WTC11 (cell line): ENCODE measurements at regions not wholly inside any gene's neighbourhood (a gene's known extent, or its start where the extent isn't known, plus 50 kb on each side); places are given as distances from the start of the nearest gene placed in this dataset.
"Not testable (repeated sequence)": the region's sequence is repeated elsewhere in the genome, so short reads cannot be mapped to it uniquely, and the experiment has no call there.

Experiments
- ERG ChIP-seq: fragments of 250-450 bp; sonication (Bioruptor Pico); IDR thresholded peaks from 2 replicates; pipeline ENCODE4 v1.8.0; 2021; ENCODE audit warnings: mild to moderate bottlenecking
- MAX ChIP-seq: sonication (generic); formaldehyde crosslinking; IDR thresholded peaks from 2 replicates; pipeline ENCODE4 v1.8.0; 2022; ENCODE audit warnings: mild to moderate bottlenecking, missing genetic modification reagents
- NR2C2 ChIP-seq: sonication (generic); formaldehyde crosslinking; IDR thresholded peaks from 2 replicates; pipeline ENCODE4 v1.8.0; 2022; ENCODE audit warnings: mild to moderate bottlenecking, missing genetic modification reagents
- ZBTB43 ChIP-seq: sonication (generic); formaldehyde crosslinking; IDR thresholded peaks from 2 replicates; pipeline ENCODE4 v1.8.1; 2023; ENCODE audit warnings: mild to moderate bottlenecking, missing genetic modification reagents
- ZNF423 ChIP-seq: fragments of 250-450 bp; sonication (Bioruptor Pico); IDR thresholded peaks from 2 replicates; pipeline ENCODE4 v2.1.2; 2022; ENCODE audit warnings: mild to moderate bottlenecking, moderate library complexity
- TF ChIP-seq, protein P1 (sequence below): fragments of 200-600 bp; IDR thresholded peaks from 2 replicates; pipeline ENCODE4 v1.8.0; 2022; ENCODE audit warnings: antibody characterized with exemption
- TF ChIP-seq, protein P2 (sequence below): sonication (generic); formaldehyde crosslinking; IDR thresholded peaks from 2 replicates; pipeline ENCODE4 v1.8.1; 2022; ENCODE audit warnings: low read depth, mild to moderate bottlenecking, moderate library complexity, missing genetic modification reagents, borderline replicate concordance
- TF ChIP-seq, protein P3 (sequence below): fragments of 250-450 bp; sonication (Bioruptor Pico); IDR thresholded peaks from 2 replicates; pipeline ENCODE4 v2.1.2; 2022; ENCODE audit warnings: mild to moderate bottlenecking, moderate library complexity
- TF ChIP-seq, protein P4 (sequence below): sonication (generic); formaldehyde crosslinking; IDR thresholded peaks from 2 replicates; pipeline ENCODE4 v1.8.1; 2022; ENCODE audit warnings: low read depth, missing genetic modification reagents, borderline replicate concordance

DNA sequence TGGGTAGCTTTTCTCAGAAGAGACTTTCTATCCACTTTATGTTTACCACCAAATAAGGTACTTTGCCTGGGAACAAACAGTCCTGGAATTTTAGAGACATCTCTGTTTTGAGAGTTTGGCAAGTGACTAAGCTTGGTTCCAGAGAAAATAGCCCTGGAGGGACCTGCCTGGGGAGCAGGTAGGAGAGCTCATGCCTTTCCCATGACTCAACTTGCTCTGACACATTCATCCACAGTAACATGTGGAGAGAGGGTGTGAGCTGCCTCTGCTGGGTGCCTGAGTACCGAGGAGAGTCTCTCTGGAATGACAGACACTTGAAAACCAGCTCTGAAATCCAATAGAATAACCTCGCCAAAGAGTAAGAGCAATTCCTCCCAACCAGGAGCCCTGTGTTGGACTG is 222.8 kb upstream of the CDY1B start:
- TF ChIP-seq NR2C2 (CRISPR knock-in tag); ZBTB43 (CRISPR knock-in tag); ERG; MAX (CRISPR knock-in tag); ZNF423 (CRISPR knock-in tag): not testable (repeated sequence)
- TF ChIP-seq, protein P1, sequence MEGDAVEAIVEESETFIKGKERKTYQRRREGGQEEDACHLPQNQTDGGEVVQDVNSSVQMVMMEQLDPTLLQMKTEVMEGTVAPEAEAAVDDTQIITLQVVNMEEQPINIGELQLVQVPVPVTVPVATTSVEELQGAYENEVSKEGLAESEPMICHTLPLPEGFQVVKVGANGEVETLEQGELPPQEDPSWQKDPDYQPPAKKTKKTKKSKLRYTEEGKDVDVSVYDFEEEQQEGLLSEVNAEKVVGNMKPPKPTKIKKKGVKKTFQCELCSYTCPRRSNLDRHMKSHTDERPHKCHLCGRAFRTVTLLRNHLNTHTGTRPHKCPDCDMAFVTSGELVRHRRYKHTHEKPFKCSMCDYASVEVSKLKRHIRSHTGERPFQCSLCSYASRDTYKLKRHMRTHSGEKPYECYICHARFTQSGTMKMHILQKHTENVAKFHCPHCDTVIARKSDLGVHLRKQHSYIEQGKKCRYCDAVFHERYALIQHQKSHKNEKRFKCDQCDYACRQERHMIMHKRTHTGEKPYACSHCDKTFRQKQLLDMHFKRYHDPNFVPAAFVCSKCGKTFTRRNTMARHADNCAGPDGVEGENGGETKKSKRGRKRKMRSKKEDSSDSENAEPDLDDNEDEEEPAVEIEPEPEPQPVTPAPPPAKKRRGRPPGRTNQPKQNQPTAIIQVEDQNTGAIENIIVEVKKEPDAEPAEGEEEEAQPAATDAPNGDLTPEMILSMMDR: not testable (repeated sequence)
- TF ChIP-seq, protein P2, sequence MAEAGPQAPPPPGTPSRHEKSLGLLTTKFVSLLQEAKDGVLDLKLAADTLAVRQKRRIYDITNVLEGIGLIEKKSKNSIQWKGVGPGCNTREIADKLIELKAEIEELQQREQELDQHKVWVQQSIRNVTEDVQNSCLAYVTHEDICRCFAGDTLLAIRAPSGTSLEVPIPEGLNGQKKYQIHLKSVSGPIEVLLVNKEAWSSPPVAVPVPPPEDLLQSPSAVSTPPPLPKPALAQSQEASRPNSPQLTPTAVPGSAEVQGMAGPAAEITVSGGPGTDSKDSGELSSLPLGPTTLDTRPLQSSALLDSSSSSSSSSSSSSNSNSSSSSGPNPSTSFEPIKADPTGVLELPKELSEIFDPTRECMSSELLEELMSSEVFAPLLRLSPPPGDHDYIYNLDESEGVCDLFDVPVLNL (CRISPR knock-in tag): not testable (repeated sequence)
- TF ChIP-seq, protein P3, sequence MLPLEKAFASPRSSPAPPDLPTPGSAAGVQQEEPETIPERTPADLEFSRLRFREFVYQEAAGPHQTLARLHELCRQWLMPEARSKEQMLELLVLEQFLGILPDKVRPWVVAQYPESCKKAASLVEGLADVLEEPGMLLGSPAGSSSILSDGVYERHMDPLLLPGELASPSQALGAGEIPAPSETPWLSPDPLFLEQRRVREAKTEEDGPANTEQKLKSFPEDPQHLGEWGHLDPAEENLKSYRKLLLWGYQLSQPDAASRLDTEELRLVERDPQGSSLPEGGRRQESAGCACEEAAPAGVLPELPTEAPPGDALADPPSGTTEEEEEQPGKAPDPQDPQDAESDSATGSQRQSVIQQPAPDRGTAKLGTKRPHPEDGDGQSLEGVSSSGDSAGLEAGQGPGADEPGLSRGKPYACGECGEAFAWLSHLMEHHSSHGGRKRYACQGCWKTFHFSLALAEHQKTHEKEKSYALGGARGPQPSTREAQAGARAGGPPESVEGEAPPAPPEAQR (CRISPR knock-in tag): not testable (repeated sequence)
- TF ChIP-seq, protein P4, sequence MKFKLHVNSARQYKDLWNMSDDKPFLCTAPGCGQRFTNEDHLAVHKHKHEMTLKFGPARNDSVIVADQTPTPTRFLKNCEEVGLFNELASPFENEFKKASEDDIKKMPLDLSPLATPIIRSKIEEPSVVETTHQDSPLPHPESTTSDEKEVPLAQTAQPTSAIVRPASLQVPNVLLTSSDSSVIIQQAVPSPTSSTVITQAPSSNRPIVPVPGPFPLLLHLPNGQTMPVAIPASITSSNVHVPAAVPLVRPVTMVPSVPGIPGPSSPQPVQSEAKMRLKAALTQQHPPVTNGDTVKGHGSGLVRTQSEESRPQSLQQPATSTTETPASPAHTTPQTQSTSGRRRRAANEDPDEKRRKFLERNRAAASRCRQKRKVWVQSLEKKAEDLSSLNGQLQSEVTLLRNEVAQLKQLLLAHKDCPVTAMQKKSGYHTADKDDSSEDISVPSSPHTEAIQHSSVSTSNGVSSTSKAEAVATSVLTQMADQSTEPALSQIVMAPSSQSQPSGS (CRISPR knock-in tag): not testable (repeated sequence)
